ENCODE measurements at regions not wholly inside any gene's neighbourhood (a gene's known extent, or its start where the extent isn't known, plus 50 kb on each side); places are given as distances from the start of the nearest gene placed in this dataset.
"Not testable (repeated sequence)": the region's sequence is repeated elsewhere in the genome, so short reads cannot be mapped to it uniquely, and the experiment has no call there.

DNA sequence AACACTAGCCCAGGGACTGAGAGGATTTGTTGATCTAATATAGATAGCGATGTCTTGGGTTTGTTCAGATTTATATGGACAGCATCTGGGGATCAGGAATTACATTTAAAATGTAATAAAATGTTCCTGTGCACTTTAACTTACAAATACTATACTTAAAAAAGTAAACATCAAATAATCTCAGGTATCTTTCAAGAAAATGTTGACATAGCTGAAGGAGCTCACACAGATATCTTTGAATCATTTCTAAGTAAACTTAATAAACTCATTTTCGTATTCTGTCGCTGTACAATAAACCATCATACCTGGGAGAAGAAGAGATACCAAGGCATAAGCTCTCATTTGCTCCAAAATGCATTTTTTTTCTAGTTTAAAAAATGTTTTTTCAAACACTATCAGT is 557.5 kb upstream of the NR2F2 start:
- H3K27ac ChIP-seq (ENCODE audit: low read depth, low read length, poor library complexity, severe bottlenecking), result no peak overlapping the region
- BruUV-seq (replicated peaks), result no TSS peak
- TF ChIP-seq, protein P1, sequence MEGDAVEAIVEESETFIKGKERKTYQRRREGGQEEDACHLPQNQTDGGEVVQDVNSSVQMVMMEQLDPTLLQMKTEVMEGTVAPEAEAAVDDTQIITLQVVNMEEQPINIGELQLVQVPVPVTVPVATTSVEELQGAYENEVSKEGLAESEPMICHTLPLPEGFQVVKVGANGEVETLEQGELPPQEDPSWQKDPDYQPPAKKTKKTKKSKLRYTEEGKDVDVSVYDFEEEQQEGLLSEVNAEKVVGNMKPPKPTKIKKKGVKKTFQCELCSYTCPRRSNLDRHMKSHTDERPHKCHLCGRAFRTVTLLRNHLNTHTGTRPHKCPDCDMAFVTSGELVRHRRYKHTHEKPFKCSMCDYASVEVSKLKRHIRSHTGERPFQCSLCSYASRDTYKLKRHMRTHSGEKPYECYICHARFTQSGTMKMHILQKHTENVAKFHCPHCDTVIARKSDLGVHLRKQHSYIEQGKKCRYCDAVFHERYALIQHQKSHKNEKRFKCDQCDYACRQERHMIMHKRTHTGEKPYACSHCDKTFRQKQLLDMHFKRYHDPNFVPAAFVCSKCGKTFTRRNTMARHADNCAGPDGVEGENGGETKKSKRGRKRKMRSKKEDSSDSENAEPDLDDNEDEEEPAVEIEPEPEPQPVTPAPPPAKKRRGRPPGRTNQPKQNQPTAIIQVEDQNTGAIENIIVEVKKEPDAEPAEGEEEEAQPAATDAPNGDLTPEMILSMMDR (conservative IDR thresholded peaks at IDR 0.05; ENCODE audit: low read depth, low read length), result no peak
- TF ChIP-seq EZH2 (IDR thresholded peaks at IDR 0.05; ENCODE audit: borderline replicate concordance, low read depth, low read length, poor library complexity, severe bottlenecking), result no peak
- intact Hi-C loops (cut with micrococcal nuclease; ENCODE audit: unreplicated experiment), result no loop called here
- ChIA-PET CTCF (no interaction called here), POLR2A (ENCODE audit: low non-redundant PET) (no interaction called here)
- no peak overlapping the region for H3K4me3 ChIP-seq (ENCODE audit: low read depth, low read length, poor library complexity, severe bottlenecking)
- no peaks in the 10 kb centered on the region for H3K27me3 ChIP-seq (replicated peaks; ENCODE audit: insufficient read depth, low read depth, low read length, poor library complexity)
- no peaks in the 10 kb centered on the region for H3K36me3 ChIP-seq (ENCODE audit: insufficient read depth, low read length, poor library complexity, severe bottlenecking)
- no peak for DNase-seq (ENCODE audit: low spot score)
- no peaks in the 10 kb centered on the region for H3K9me3 ChIP-seq (ENCODE audit: low read depth, low read length, poor library complexity, severe bottlenecking)
- no peaks in the 10 kb centered on the region for H3K4me1 ChIP-seq (ENCODE audit: insufficient read depth, low read length, poor library complexity, severe bottlenecking)

DNA sequence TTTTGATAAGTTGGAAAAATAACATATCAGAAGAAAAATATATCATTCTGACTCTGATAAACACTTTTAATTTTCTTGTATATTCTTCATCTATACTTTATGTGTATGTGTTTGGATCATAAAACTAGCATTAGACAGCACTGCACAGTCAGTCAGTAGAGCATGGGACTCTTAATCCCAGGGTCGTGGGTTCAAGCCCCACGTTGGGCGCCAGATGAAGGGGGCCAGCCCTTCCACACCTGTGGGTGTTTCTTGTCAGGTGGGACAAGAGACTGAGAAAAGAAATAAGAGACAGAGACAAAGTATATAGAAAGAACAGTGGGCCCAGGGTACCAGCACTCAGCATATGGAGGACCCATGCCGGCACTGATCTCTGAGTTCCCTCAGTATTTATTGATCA is 546.0 kb upstream of the NR2F2 start:
- TF ChIP-seq, protein P1 (conservative IDR thresholded peaks at IDR 0.05; ENCODE audit: low read depth, low read length), result no peak
- TF ChIP-seq EZH2 (IDR thresholded peaks at IDR 0.05; ENCODE audit: borderline replicate concordance, low read depth, low read length, poor library complexity, severe bottlenecking), result no peak
- peaks cover 19% of the 10 kb centered on the region for H3K9me3 ChIP-seq (ENCODE audit: low read depth, low read length, poor library complexity, severe bottlenecking)
- ChIA-PET CTCF (no interaction called here), POLR2A (ENCODE audit: low non-redundant PET) (no interaction called here)
- no peaks in the 10 kb centered on the region for H3K27me3 ChIP-seq (replicated peaks; ENCODE audit: insufficient read depth, low read depth, low read length, poor library complexity)
- H3K4me3 ChIP-seq (ENCODE audit: low read depth, low read length, poor library complexity, severe bottlenecking), result no peak overlapping the region
- no peaks in the 10 kb centered on the region for H3K36me3 ChIP-seq (ENCODE audit: insufficient read depth, low read length, poor library complexity, severe bottlenecking)
- intact Hi-C loops (cut with micrococcal nuclease; ENCODE audit: unreplicated experiment), result no loop called here
- H3K4me1 ChIP-seq (ENCODE audit: insufficient read depth, low read length, poor library complexity, severe bottlenecking), result no peaks in the 10 kb centered on the region
- no peak for DNase-seq (ENCODE audit: low spot score)
- H3K27ac ChIP-seq (ENCODE audit: low read depth, low read length, poor library complexity, severe bottlenecking), result no peak overlapping the region
- no TSS peak for BruUV-seq (replicated peaks)

GRCh38 chr15:95785276-95785675 is 545.2 kb upstream of the NR2F2 start:
- H3K27ac ChIP-seq (ENCODE audit: low read depth, low read length, poor library complexity, severe bottlenecking); intact Hi-C loops (cut with micrococcal nuclease; ENCODE audit: unreplicated experiment); BruUV-seq (replicated peaks); H3K4me3 ChIP-seq (ENCODE audit: low read depth, low read length, poor library complexity, severe bottlenecking); H3K36me3 ChIP-seq (ENCODE audit: insufficient read depth, low read length, poor library complexity, severe bottlenecking); POLR2A ChIA-PET (ENCODE audit: low non-redundant PET); CTCF ChIA-PET; DNase-seq (ENCODE audit: low spot score); H3K4me1 ChIP-seq (ENCODE audit: insufficient read depth, low read length, poor library complexity, severe bottlenecking); H3K27me3 ChIP-seq (replicated peaks; ENCODE audit: insufficient read depth, low read depth, low read length, poor library complexity): not testable (repeated sequence)
- H3K9me3 ChIP-seq (ENCODE audit: low read depth, low read length, poor library complexity, severe bottlenecking), result peaks cover 19% of the 10 kb centered on the region

- TF ChIP-seq EZH2 (IDR thresholded peaks at IDR 0.05; ENCODE audit: borderline replicate concordance, low read depth, low read length, poor library complexity, severe bottlenecking), result no peak
- TF ChIP-seq, protein P1 (conservative IDR thresholded peaks at IDR 0.05; ENCODE audit: low read depth, low read length), result no peak
- no peak overlapping the region for H3K27ac ChIP-seq (ENCODE audit: low read depth, low read length, poor library complexity, severe bottlenecking)
- no peak for DNase-seq (ENCODE audit: low spot score)
- BruUV-seq (replicated peaks), result no TSS peak
- H3K9me3 ChIP-seq (ENCODE audit: low read depth, low read length, poor library complexity, severe bottlenecking), result no peaks in the 10 kb centered on the region
- no peak overlapping the region for H3K4me3 ChIP-seq (ENCODE audit: low read depth, low read length, poor library complexity, severe bottlenecking)
- intact Hi-C loops (cut with micrococcal nuclease; ENCODE audit: unreplicated experiment), result no loop called here
- H3K4me1 ChIP-seq (ENCODE audit: insufficient read depth, low read length, poor library complexity, severe bottlenecking), result no peaks in the 10 kb centered on the region
- CTCF ChIA-PET, result no interaction called here
- POLR2A ChIA-PET (ENCODE audit: low non-redundant PET), result no interaction called here
- H3K27me3 ChIP-seq (replicated peaks; ENCODE audit: insufficient read depth, low read depth, low read length, poor library complexity), result no peaks in the 10 kb centered on the region
- H3K36me3 ChIP-seq (ENCODE audit: insufficient read depth, low read length, poor library complexity, severe bottlenecking), result no peaks in the 10 kb centered on the region
Observed at GRCh38 chr15:95793231-95793630, 537.3 kb upstream of the NR2F2 start.
